ENCODE measurements at regions not wholly inside any gene's neighbourhood (a gene's known extent, or its start where the extent isn't known, plus 50 kb on each side); places are given as distances from the start of the nearest gene placed in this dataset.

GRCh38 chr6:98215531-98215930 lies 618.8 kb upstream of the POU3F2 start:
- DNase-seq: no peak

GRCh38 chr6:98230250-98230649 lies 604.1 kb upstream of the POU3F2 start:
- no peak for DNase-seq

GRCh38 chr6:98239057-98239456 lies 595.3 kb upstream of the POU3F2 start:
- DNase-seq: no peak

GRCh38 chr6:98241630-98242029 lies 592.7 kb upstream of the POU3F2 start:
- DNase-seq: no peak

GRCh38 chr6:98254624-98255023 lies 579.8 kb upstream of the POU3F2 start:
- DNase-seq: no peak

- no peak for DNase-seq
Measured at GRCh38 chr6:98260382-98260781, 574.0 kb upstream of the POU3F2 start.

- DNase-seq: no peak
Measured at GRCh38 chr6:98272060-98272459, 562.3 kb upstream of the POU3F2 start.

GRCh38 chr6:98274691-98275090 lies 559.7 kb upstream of the POU3F2 start:
- DNase-seq: no peak

- no peak for DNase-seq
Measured at GRCh38 chr6:98280492-98280891, 553.9 kb upstream of the POU3F2 start.

- DNase-seq: no peak
Measured at GRCh38 chr6:98286620-98287019, 547.8 kb upstream of the POU3F2 start.

GRCh38 chr6:98287876-98288275 lies 546.5 kb upstream of the POU3F2 start:
- DNase-seq: no peak

- no peak for DNase-seq
Measured at GRCh38 chr6:98292810-98293209, 541.6 kb upstream of the POU3F2 start.

- no peak for DNase-seq
Measured at GRCh38 chr6:98295515-98296175, 538.7 kb upstream of the POU3F2 start.

- DNase-seq: no peak
Measured at GRCh38 chr6:98308564-98308963, 525.8 kb upstream of the POU3F2 start.

- DNase-seq: no peak
Measured at GRCh38 chr6:98310443-98310842, 523.9 kb upstream of the POU3F2 start.

GRCh38 chr6:98323605-98324004 lies 510.8 kb upstream of the POU3F2 start:
- no peak for DNase-seq

- no peak for DNase-seq
Measured at GRCh38 chr6:98324446-98324845, 509.9 kb upstream of the POU3F2 start.

- DNase-seq: no peak
Measured at GRCh38 chr6:98325366-98325765, 509.0 kb upstream of the POU3F2 start.

GRCh38 chr6:98333273-98333672 lies 501.1 kb upstream of the POU3F2 start:
- no peak for DNase-seq

- DNase-seq: no peak
Measured at GRCh38 chr6:98335594-98335993, 498.8 kb upstream of the POU3F2 start.

GRCh38 chr6:98339506-98339905 lies 494.9 kb upstream of the POU3F2 start:
- no peak for DNase-seq

- DNase-seq: no peak
Measured at GRCh38 chr6:98343004-98343403, 491.4 kb upstream of the POU3F2 start.

- no peak for DNase-seq
Measured at GRCh38 chr6:98343797-98344196, 490.6 kb upstream of the POU3F2 start.

- no peak for DNase-seq
Measured at GRCh38 chr6:98352348-98352747, 482.0 kb upstream of the POU3F2 start.

GRCh38 chr6:98358173-98358572 lies 476.2 kb upstream of the POU3F2 start:
- no peak for DNase-seq

- DNase-seq: no peak
Measured at GRCh38 chr6:98366371-98366770, 468.0 kb upstream of the POU3F2 start.

All from cerebellar nuclear complex (tissue), 1 donor.